Uterus (tissue), 2 donors: ENCODE measurements at regions not wholly inside any gene's neighbourhood (a gene's known extent, or its start where the extent isn't known, plus 50 kb on each side); places are given as distances from the start of the nearest gene placed in this dataset.

Source experiments
- POLR2A ChIP-seq, 2 donors: fragments of 450-650 bp; IDR thresholded peaks; one replicate each; pipeline ENCODE4 v1.6.1; 2016; ENCODE audit warnings: antibody characterized with exemption in 2 of 2, mild to moderate bottlenecking in 1 of 2, moderate library complexity in 1 of 2
- TF ChIP-seq, protein P1 (sequence below), 4 experiments: fragments of 200-600 bp in 2 of 4; fragments of 450-650 bp in 2 of 4; sonication (generic) in 2 of 4; IDR thresholded peaks; one replicate each; pipeline ENCODE4 v1.5.1; 2016 to 2019; ENCODE audit warnings: antibody characterized with exemption in 4 of 4, mild to moderate bottlenecking in 2 of 4, moderate library complexity in 1 of 4

GRCh38 chr9:74115976-74116375 lies 381.2 kb upstream of the RORB start:
- TF ChIP-seq, protein P1, sequence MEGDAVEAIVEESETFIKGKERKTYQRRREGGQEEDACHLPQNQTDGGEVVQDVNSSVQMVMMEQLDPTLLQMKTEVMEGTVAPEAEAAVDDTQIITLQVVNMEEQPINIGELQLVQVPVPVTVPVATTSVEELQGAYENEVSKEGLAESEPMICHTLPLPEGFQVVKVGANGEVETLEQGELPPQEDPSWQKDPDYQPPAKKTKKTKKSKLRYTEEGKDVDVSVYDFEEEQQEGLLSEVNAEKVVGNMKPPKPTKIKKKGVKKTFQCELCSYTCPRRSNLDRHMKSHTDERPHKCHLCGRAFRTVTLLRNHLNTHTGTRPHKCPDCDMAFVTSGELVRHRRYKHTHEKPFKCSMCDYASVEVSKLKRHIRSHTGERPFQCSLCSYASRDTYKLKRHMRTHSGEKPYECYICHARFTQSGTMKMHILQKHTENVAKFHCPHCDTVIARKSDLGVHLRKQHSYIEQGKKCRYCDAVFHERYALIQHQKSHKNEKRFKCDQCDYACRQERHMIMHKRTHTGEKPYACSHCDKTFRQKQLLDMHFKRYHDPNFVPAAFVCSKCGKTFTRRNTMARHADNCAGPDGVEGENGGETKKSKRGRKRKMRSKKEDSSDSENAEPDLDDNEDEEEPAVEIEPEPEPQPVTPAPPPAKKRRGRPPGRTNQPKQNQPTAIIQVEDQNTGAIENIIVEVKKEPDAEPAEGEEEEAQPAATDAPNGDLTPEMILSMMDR (IDR thresholded peaks at IDR 0.05): no peak
- TF ChIP-seq POLR2A (IDR thresholded peaks at IDR 0.05): no peak
